ENCODE measurements at regions not wholly inside any gene's neighbourhood (a gene's known extent, or its start where the extent isn't known, plus 50 kb on each side); places are given as distances from the start of the nearest gene placed in this dataset.

GRCh38 chr2:118464546-118465265 lies 376.4 kb downstream of the INSIG2 start:
- Mint-ChIP-seq H3K27ac (no peak overlapping the region), H3K36me3 (ENCODE audit: low read depth) (no peaks in the 10 kb centered on the region), H3K4me3 (no peak overlapping the region), H3K4me1 (no peaks in the 10 kb centered on the region), H3K27me3 (peaks cover 17% of the 10 kb centered on the region), H3K9me3 (ENCODE audit: low read depth) (no peaks in the 10 kb centered on the region)
- DNase-seq (no peak), ATAC-seq (no peak)
- POLR2A ChIA-PET: no interaction called here
- CTCF ChIA-PET: interaction anchor here (0.6 to 0.7 kb wide), 2 partner anchors 247 to 278 kb away, joined by 3 read pairs; no protein-coding TSS in a partner anchor
- intact Hi-C loops (cut with DNase I, micrococcal nuclease): no loop called here

- ChIA-PET CTCF (no interaction called here), POLR2A (no interaction called here)
- Mint-ChIP-seq H3K27me3 (peaks cover 14% of the 10 kb centered on the region), H3K4me1 (no peaks in the 10 kb centered on the region), H3K36me3 (ENCODE audit: low read depth) (no peaks in the 10 kb centered on the region), H3K4me3 (no peak overlapping the region), H3K9me3 (ENCODE audit: low read depth) (no peaks in the 10 kb centered on the region), H3K27ac (no peak overlapping the region)
- DNase-seq (no peak), ATAC-seq (no peak)
- intact Hi-C loops (cut with DNase I, micrococcal nuclease): no loop called here
Observed at GRCh38 chr2:118464046-118464445, 375.8 kb downstream of the INSIG2 start.

- intact Hi-C loops (cut with DNase I, micrococcal nuclease): no loop called here
Observed at GRCh38 chr2:118460425-118460824, 372.2 kb downstream of the INSIG2 start.

GRCh38 chr2:118459426-118459825 lies 371.2 kb downstream of the INSIG2 start:
- intact Hi-C loops (cut with DNase I, micrococcal nuclease): no loop called here
- no peak for DNase-seq
- Mint-ChIP-seq H3K27ac (no peak overlapping the region), H3K9me3 (ENCODE audit: low read depth) (no peaks in the 10 kb centered on the region), H3K4me1 (no peaks in the 10 kb centered on the region), H3K4me3 (no peak overlapping the region), H3K36me3 (ENCODE audit: low read depth) (no peaks in the 10 kb centered on the region), H3K27me3 (peaks cover 36% of the 10 kb centered on the region)
- ChIA-PET CTCF (no interaction called here), POLR2A (no interaction called here)
- no peak for ATAC-seq

More at GRCh38 chr2:118460425-118460824, 372.2 kb downstream of the INSIG2 start:
- Mint-ChIP-seq H3K9me3 (ENCODE audit: low read depth) (no peaks in the 10 kb centered on the region), H3K4me1 (no peaks in the 10 kb centered on the region), H3K36me3 (ENCODE audit: low read depth) (no peaks in the 10 kb centered on the region), H3K27ac (no peak overlapping the region), H3K4me3 (no peak overlapping the region), H3K27me3 (peaks cover 32% of the 10 kb centered on the region)
- CTCF ChIA-PET: no interaction called here
- DNase-seq: no peak
- POLR2A ChIA-PET: no interaction called here
- ATAC-seq: no peak

GRCh38 chr2:118457951-118458350 lies 369.7 kb downstream of the INSIG2 start:
- H3K4me3 Mint-ChIP-seq: no peak overlapping the region
- H3K9me3 Mint-ChIP-seq (ENCODE audit: low read depth): no peaks in the 10 kb centered on the region
- DNase-seq (no peak), ATAC-seq (no peak)
- no peak overlapping the region for H3K27ac Mint-ChIP-seq
- H3K4me1 Mint-ChIP-seq: no peaks in the 10 kb centered on the region
- no peaks in the 10 kb centered on the region for H3K36me3 Mint-ChIP-seq (ENCODE audit: low read depth)
- intact Hi-C loops (cut with DNase I, micrococcal nuclease): no loop called here
- POLR2A ChIA-PET: no interaction called here
- CTCF ChIA-PET: no interaction called here
- peaks cover 41% of the 10 kb centered on the region for H3K27me3 Mint-ChIP-seq

GRCh38 chr2:118449401-118449800 lies 361.1 kb downstream of the INSIG2 start:
- Mint-ChIP-seq H3K4me3 (no peak overlapping the region), H3K36me3 (ENCODE audit: low read depth) (no peaks in the 10 kb centered on the region), H3K27ac (no peak overlapping the region), H3K9me3 (ENCODE audit: low read depth) (peaks cover 6% of the 10 kb centered on the region), H3K4me1 (no peaks in the 10 kb centered on the region), H3K27me3 (peaks cover 18% of the 10 kb centered on the region)
- ChIA-PET POLR2A (no interaction called here), CTCF (interaction anchor here (1.1 kb wide), 1 partner anchor 228 kb away, joined by 4 read pairs; no protein-coding TSS in a partner anchor)
- intact Hi-C loops (cut with DNase I, micrococcal nuclease): no loop called here
- DNase-seq (no peak), ATAC-seq (no peak)

GRCh38 chr2:118443596-118443995 lies 355.3 kb downstream of the INSIG2 start:
- CTCF ChIA-PET: no interaction called here
- Mint-ChIP-seq H3K9me3 (ENCODE audit: low read depth) (no peaks in the 10 kb centered on the region), H3K27ac (no peak overlapping the region)

GRCh38 chr2:118442996-118443553 lies 354.8 kb downstream of the INSIG2 start:
- Mint-ChIP-seq H3K4me3 (no peak overlapping the region), H3K36me3 (ENCODE audit: low read depth) (no peaks in the 10 kb centered on the region), H3K27ac (no peak overlapping the region), H3K4me1 (no peaks in the 10 kb centered on the region), H3K27me3 (peaks cover 22% of the 10 kb centered on the region), H3K9me3 (ENCODE audit: low read depth) (no peaks in the 10 kb centered on the region)
- no peak for ATAC-seq
- DNase-seq: no peak
- intact Hi-C loops (cut with DNase I, micrococcal nuclease): no loop called here
- POLR2A ChIA-PET: no interaction called here
- CTCF ChIA-PET: no interaction called here

More at GRCh38 chr2:118443596-118443995, 355.3 kb downstream of the INSIG2 start:
- POLR2A ChIA-PET: no interaction called here
- no peaks in the 10 kb centered on the region for H3K4me1 Mint-ChIP-seq
- H3K4me3 Mint-ChIP-seq: no peak overlapping the region
- ATAC-seq (no peak), DNase-seq (no peak)
- H3K36me3 Mint-ChIP-seq (ENCODE audit: low read depth): no peaks in the 10 kb centered on the region
- peaks cover 23% of the 10 kb centered on the region for H3K27me3 Mint-ChIP-seq
- intact Hi-C loops (cut with DNase I, micrococcal nuclease): no loop called here

GRCh38 chr2:118442046-118442445 lies 353.8 kb downstream of the INSIG2 start:
- intact Hi-C loops (cut with DNase I, micrococcal nuclease): no loop called here
- POLR2A ChIA-PET: no interaction called here
- Mint-ChIP-seq H3K36me3 (ENCODE audit: low read depth) (no peaks in the 10 kb centered on the region), H3K4me3 (no peak overlapping the region), H3K4me1 (no peaks in the 10 kb centered on the region), H3K9me3 (ENCODE audit: low read depth) (no peaks in the 10 kb centered on the region), H3K27me3 (peaks cover 26% of the 10 kb centered on the region), H3K27ac (no peak overlapping the region)
- no peak for ATAC-seq
- DNase-seq: no peak
- CTCF ChIA-PET: no interaction called here

- no peak overlapping the region for H3K4me3 Mint-ChIP-seq
- ChIA-PET CTCF (no interaction called here), POLR2A (no interaction called here)
- no peaks in the 10 kb centered on the region for H3K36me3 Mint-ChIP-seq (ENCODE audit: low read depth)
- intact Hi-C loops (cut with DNase I, micrococcal nuclease): no loop called here
- H3K27ac Mint-ChIP-seq: no peak overlapping the region
- peaks cover 26% of the 10 kb centered on the region for H3K27me3 Mint-ChIP-seq
- DNase-seq: no peak
- no peak for ATAC-seq
- H3K4me1 Mint-ChIP-seq: no peaks in the 10 kb centered on the region
- no peaks in the 10 kb centered on the region for H3K9me3 Mint-ChIP-seq (ENCODE audit: low read depth)
Observed at GRCh38 chr2:118440404-118441098, 352.3 kb downstream of the INSIG2 start.

GRCh38 chr2:118437501-118437900 lies 349.2 kb downstream of the INSIG2 start:
- Mint-ChIP-seq H3K9me3 (ENCODE audit: low read depth) (no peaks in the 10 kb centered on the region), H3K36me3 (ENCODE audit: low read depth) (no peaks in the 10 kb centered on the region), H3K4me1 (no peaks in the 10 kb centered on the region), H3K27me3 (peaks cover 17% of the 10 kb centered on the region), H3K4me3 (no peak overlapping the region), H3K27ac (no peak overlapping the region)
- ChIA-PET CTCF (interaction anchor here (0.5 kb wide), 1 partner anchor 843 kb away, joined by 3 read pairs; no protein-coding TSS in a partner anchor), POLR2A (no interaction called here)
- ATAC-seq: no peak
- intact Hi-C loops (cut with DNase I, micrococcal nuclease): no loop called here
- no peak for DNase-seq

GRCh38 chr2:118431997-118432396 lies 343.7 kb downstream of the INSIG2 start:
- H3K36me3 Mint-ChIP-seq (ENCODE audit: low read depth): no peaks in the 10 kb centered on the region
- CTCF ChIA-PET: interaction anchor here (1.0 to 1.1 kb wide), 2 partner anchors 13 to 16 kb away, joined by 3 to 4 read pairs; no protein-coding TSS in a partner anchor
- DNase-seq (no peak), ATAC-seq (no peak)
- intact Hi-C loops (cut with DNase I, micrococcal nuclease): no loop called here
- H3K4me3 Mint-ChIP-seq: no peak overlapping the region
- peaks cover 7% of the 10 kb centered on the region for H3K27me3 Mint-ChIP-seq
- POLR2A ChIA-PET: no interaction called here
- no peaks in the 10 kb centered on the region for H3K9me3 Mint-ChIP-seq (ENCODE audit: low read depth)
- no peaks in the 10 kb centered on the region for H3K4me1 Mint-ChIP-seq
- no peak overlapping the region for H3K27ac Mint-ChIP-seq

Measured in activated CD4-positive, alpha-beta T cell treated with anti-CD3 and anti-CD28 coated beads for 36 hours (primary cell).